BJ (cell line): ENCODE measurements at regions not wholly inside any gene's neighbourhood (a gene's known extent, or its start where the extent isn't known, plus 50 kb on each side); places are given as distances from the start of the nearest gene placed in this dataset.

ENCODE experiments used
- CTCF ChIA-PET: fragments of 350-600 bp; formaldehyde crosslinking; extraction: SDS; loops from one replicate; lab custom pipeline; 2021; ENCODE audit warnings: antibody characterized with exemption, inconsistent platforms; lab: Yijun Ruan, JAX
- POLR2A ChIA-PET: fragments of 300-600 bp; sonication (Branson Sonifier 250); formaldehyde crosslinking; extraction: SDS; loops from one replicate; lab custom pipeline; 2021; ENCODE audit warnings: antibody characterized with exemption; lab: Charles Lee
- DNase-seq: peaks from one replicate; pipeline ENCODE4 v3.0.0-alpha.2; 2011; ENCODE audit warnings: low read depth
- H3K27me3 ChIP-seq: 2 replicates; pipeline ENCODE4 v1.6.0; 2011; ENCODE audit warnings: low read length; ENCODE audit not compliant: control insufficient read depth, insufficient read depth
- H3K36me3 ChIP-seq: 2 replicates; pipeline ENCODE4 v1.5.1; 2011; ENCODE audit warnings: low read length; ENCODE audit not compliant: control insufficient read depth, insufficient read depth
- H3K4me3 ChIP-seq: 2 replicates; pipeline ENCODE4 v1.5.1; 2011; ENCODE audit warnings: low read depth, mild to moderate bottlenecking, control low read depth, low read length
- CTCF ChIP-seq: IDR thresholded peaks from 2 replicates; pipeline ENCODE4 v1.5.1; 2011; ENCODE audit warnings: low read depth, mild to moderate bottlenecking, control low read depth, inconsistent platforms, low read length, moderate library complexity; ENCODE audit not compliant: insufficient read depth

- H3K4me3 ChIP-seq: no peak overlapping the region
- ChIA-PET POLR2A (no interaction called here), CTCF (interaction anchor here (0.6 kb wide), 1 partner anchor 39 kb away, joined by 3 read pairs; no protein-coding TSS in a partner anchor)
- H3K36me3 ChIP-seq: no peaks in the 10 kb centered on the region
- DNase-seq: no peak
- TF ChIP-seq CTCF: no peak
- H3K27me3 ChIP-seq: no peaks in the 10 kb centered on the region
Measured at GRCh38 chr20:52645822-52646221, 326.3 kb upstream of the TSHZ2 start.

- H3K36me3 ChIP-seq: no peaks in the 10 kb centered on the region
- CTCF ChIA-PET: no interaction called here
- H3K4me3 ChIP-seq: no peak overlapping the region
- H3K27me3 ChIP-seq: no peaks in the 10 kb centered on the region
- no peak for TF ChIP-seq CTCF
- no peak for DNase-seq
- POLR2A ChIA-PET: no interaction called here
Measured at GRCh38 chr20:52643034-52643433, 329.1 kb upstream of the TSHZ2 start.

GRCh38 chr20:52637201-52637600, 335.0 kb upstream of the TSHZ2 start:
- no peaks in the 10 kb centered on the region for H3K36me3 ChIP-seq
- CTCF ChIA-PET: no interaction called here
- H3K4me3 ChIP-seq: no peak overlapping the region
- POLR2A ChIA-PET: no interaction called here
- no peaks in the 10 kb centered on the region for H3K27me3 ChIP-seq
- no peak for DNase-seq
- TF ChIP-seq CTCF: no peak

- POLR2A ChIA-PET: no interaction called here
- Histone ChIP-seq H3K4me3 (no peak overlapping the region), H3K27me3 (no peaks in the 10 kb centered on the region), H3K36me3 (no peaks in the 10 kb centered on the region)
- no peak for DNase-seq
- TF ChIP-seq CTCF: no peak
- CTCF ChIA-PET: no interaction called here
Measured at GRCh38 chr20:52631469-52631868, 340.7 kb upstream of the TSHZ2 start.

GRCh38 chr20:52630138-52630537, 342.0 kb upstream of the TSHZ2 start:
- H3K27me3 ChIP-seq: no peaks in the 10 kb centered on the region
- POLR2A ChIA-PET: no interaction called here
- no peak overlapping the region for H3K4me3 ChIP-seq
- no peaks in the 10 kb centered on the region for H3K36me3 ChIP-seq
- CTCF ChIA-PET: no interaction called here
- DNase-seq: no peak
- TF ChIP-seq CTCF: no peak
